LNCaP clone FGC (cell line): ENCODE measurements at regions not wholly inside any gene's neighbourhood (a gene's known extent, or its start where the extent isn't known, plus 50 kb on each side); places are given as distances from the start of the nearest gene placed in this dataset.

ENCODE experiments used
- DNase-seq: peaks from one replicate; pipeline ENCODE4 v3.0.0-alpha.2; 2011; ENCODE audit warnings: low read depth
- H3K4me3 ChIP-seq: 2 replicates; pipeline ENCODE4 v1.5.1; 2011; ENCODE audit warnings: mild to moderate bottlenecking, low read depth, low read length, control low read depth
- CTCF ChIP-seq: IDR thresholded peaks from 2 replicates; pipeline ENCODE4 v1.5.1; 2012; ENCODE audit warnings: mild to moderate bottlenecking; ENCODE audit not compliant: control insufficient read depth, insufficient read depth; ENCODE audit errors: extremely low read depth

GRCh38 chr7:22604246-22604645 is 104.3 kb upstream of the STEAP1B start:
- DNase-seq, result no peak
- no peak for TF ChIP-seq CTCF
- H3K4me3 ChIP-seq, result no peak overlapping the region

- no peak overlapping the region for H3K4me3 ChIP-seq
- no peak for DNase-seq
- no peak for TF ChIP-seq CTCF
Measured at GRCh38 chr7:22601812-22602565, 102.0 kb upstream of the STEAP1B start.

DNA sequence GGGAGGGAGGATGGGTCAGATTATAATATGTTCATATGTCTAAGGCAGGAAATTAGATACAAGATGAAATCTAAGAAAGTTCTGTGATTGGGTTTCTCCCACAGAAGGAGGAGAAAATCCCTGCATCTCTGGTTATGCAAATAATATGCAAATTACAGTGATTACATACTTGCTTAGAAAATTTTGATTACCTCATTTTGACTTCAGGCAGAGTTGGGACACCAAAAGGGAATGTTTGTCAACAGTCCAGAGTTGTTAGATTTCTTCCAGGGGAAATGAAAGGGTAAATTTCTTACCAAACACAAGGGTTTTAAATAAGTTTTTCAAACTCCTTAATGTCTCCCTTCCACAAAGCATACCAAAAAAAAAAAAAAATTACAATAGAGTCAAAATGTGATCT is 101.4 kb upstream of the STEAP1B start:
- DNase-seq, result no peak
- no peak for TF ChIP-seq CTCF
- no peak overlapping the region for H3K4me3 ChIP-seq

DNA sequence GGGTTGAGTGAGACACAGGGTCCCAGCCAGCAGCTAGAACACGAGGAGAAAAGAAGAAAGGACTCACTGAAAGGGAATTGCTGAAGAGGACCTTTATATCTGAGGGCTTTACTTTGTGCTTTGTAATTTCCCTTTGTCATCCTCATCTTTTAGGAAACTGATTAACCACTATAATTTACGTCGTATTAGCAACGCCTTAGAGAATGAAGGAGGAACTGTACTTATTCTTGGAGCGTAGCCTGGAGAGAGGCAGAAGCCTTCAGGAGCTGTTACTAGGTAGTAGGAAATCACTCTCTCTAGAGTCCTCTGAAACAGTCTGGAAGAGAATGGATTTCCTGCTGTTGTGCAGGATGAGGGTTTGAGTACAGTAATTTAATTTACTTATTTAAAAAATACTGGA is 101.0 kb upstream of the STEAP1B start:
- H3K4me3 ChIP-seq, result no peak overlapping the region
- no peak for TF ChIP-seq CTCF
- no peak for DNase-seq

DNA sequence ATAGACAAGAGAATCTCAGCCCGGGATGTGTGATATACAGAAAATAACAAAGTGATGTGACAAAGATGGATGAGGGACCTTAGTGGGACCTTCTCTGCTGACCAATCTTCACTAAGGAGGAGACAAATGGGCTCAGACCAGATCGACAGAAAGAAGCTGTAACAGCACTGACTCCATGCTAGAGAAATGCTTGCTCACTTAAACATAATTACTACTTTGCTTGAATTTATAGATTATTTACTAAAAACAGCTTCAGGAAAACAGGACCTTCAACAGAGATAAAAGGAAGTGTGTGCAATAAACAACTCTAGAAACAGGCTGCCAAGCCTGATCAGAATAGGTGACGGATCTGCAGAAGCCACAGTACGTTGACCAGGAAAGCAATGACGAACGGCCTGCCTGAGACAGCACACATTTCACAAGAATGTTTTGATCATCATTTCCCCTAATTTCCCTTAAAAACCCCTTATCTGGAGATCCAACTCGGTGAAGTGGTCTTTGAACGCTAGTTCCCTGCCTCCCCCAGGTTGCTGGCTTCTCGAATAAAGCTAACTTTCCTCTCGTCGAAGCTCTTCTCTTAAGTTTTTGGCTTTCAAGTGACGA is 98.4 kb upstream of the STEAP1B start:
- DNase-seq, result no peak
- H3K4me3 ChIP-seq, result no peak overlapping the region
- TF ChIP-seq CTCF, result no peak

DNA sequence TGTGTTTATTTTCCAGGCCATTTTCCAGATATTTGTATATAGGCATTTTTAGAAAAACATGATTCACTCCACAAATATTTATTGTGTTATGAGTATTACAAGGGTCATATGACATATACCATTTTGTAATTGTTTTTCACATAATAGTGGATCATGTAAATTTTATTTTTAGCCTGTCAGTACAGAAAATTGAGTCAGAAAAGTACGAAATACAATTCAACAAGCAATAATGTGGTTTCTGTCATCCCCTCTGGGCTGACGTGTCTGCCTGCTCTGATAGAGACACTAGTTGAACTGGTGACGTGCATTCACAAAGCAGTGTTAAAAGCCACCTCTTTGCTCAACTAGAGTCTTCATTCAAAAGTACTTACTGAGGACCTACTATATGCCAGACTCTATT is 97.9 kb upstream of the STEAP1B start:
- DNase-seq, result no peak
- H3K4me3 ChIP-seq, result no peak overlapping the region
- TF ChIP-seq CTCF, result no peak
